GM12874 (cell line): ENCODE measurements at regions not wholly inside any gene's neighbourhood (a gene's known extent, or its start where the extent isn't known, plus 50 kb on each side); places are given as distances from the start of the nearest gene placed in this dataset.

Experiments used
- CTCF ChIP-seq: IDR thresholded peaks from 2 replicates; pipeline ENCODE4 v1.5.1; 2011; ENCODE audit warnings: low read depth, mild to moderate bottlenecking, control low read depth, low read length, moderate library complexity; ENCODE audit not compliant: insufficient read depth

- no peak for TF ChIP-seq CTCF
Observed at GRCh38 chr7:124590814-124591213, 174.8 kb downstream of the GPR37 start.

- TF ChIP-seq CTCF = no peak
Observed at GRCh38 chr7:124577256-124577655, 188.3 kb downstream of the GPR37 start.

- no peak for TF ChIP-seq CTCF
Observed at GRCh38 chr7:124575176-124575575, 190.4 kb downstream of the GPR37 start.

GRCh38 chr7:124570558-124570957, 195.0 kb downstream of the GPR37 start:
- no peak for TF ChIP-seq CTCF

- TF ChIP-seq CTCF = no peak
Observed at GRCh38 chr7:124566583-124566982, 199.0 kb downstream of the GPR37 start.

GRCh38 chr7:124557587-124557986, 208.0 kb downstream of the GPR37 start:
- TF ChIP-seq CTCF = no peak

- TF ChIP-seq CTCF = no peak
Observed at GRCh38 chr7:124557101-124557500, 208.5 kb downstream of the GPR37 start.

- TF ChIP-seq CTCF = no peak
Observed at GRCh38 chr7:124553502-124553901, 212.1 kb downstream of the GPR37 start.
